OCI-M1 (cell line): ENCODE measurements at regions not wholly inside any gene's neighbourhood (a gene's known extent, or its start where the extent isn't known, plus 50 kb on each side); places are given as distances from the start of the nearest gene placed in this dataset.

Source experiments
- DNase-seq: peaks from one replicate; lab custom pipeline; 2025; lab: John Stamatoyannopoulos, UW

DNA sequence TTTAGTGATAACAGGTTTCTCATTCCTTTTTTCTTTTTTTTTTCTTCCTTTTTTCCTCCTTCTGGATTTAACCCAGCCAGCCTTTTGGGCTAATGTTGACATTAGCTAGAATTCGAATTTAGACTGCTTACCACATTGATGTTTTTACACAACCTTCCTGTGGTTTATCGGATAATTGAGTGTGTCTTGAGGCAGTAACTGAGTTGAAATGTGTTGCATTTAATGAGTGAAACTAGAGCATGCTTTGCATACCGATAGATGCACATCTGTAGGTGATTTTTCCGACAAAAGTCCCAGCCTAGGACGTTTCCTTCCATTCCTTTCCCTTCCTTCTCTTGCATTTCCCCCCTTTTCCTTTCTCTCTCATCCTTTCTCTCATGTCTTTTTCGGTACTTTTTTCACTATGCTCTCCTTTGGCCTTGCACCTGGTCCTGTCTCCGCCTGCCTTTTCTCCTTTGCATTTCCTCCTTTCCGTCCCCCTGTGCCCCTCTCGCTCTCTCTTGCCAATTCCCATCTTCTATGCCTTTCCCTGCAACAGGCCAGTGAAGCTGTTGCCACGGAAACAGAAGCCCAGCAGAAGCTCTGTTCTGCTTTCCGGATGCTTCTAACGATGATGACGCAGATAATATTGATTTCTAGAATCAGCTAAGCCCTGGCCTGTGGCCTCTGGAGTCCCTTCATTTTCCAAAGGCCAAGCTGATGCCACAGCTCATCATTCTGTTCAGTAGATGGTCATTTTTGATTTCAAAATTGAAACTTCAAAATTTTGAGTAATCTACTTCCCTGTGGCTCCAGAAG, 76.1 kb downstream of the SLC25A47 start:
- no peak for DNase-seq

DNA sequence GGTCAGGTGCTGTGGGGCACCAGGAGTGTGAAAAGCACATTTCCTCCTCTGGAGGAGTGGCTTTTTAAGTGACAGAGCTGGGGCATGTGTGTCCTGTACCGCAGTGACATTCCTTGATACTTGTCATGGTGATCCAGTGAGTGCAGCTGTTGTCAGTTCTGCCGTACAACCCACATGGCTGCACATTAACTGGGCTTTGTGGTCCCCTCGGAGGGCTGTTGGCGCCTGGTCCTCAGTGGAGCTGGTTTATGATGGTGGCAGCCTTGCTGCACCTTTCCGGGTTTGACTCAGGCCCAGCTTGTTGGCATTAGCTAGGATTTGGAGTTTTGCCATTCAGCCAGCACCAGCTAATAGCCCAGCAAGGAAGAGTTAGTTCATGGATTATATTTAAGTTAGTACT, 77.0 kb downstream of the SLC25A47 start:
- no peak for DNase-seq

DNA sequence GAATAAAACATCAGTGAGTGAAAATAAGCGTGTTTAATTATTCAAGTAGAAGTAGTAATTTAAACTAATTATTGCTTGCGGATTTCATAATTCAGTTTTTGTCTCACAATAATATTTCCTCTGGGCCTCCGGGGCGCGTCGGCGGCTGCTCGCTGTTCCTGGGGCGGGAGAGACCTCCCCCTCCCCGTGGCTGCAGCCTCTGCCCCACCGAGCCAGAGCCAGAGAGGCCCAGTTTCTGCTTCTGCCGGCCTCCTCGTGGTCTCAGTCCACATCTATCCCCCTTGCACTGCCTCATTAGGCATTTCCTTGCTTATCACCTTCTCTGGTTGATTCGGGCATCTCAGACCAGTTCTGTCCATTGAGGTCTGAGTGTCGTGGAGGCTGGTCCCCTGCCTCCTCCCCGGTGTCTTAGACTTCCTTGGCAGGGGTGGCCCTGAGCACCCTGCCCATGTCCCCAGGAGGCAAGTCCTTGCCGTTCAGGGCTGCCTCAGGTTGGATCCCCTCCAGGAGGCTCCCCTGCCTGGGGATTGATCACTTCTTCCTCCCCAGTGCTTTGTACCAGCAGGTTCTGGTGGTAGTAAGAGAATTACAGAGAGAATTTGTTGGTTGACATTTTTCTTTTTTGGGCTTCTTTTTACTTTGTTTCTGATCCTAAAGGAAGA, 78.0 kb downstream of the SLC25A47 start:
- no peak for DNase-seq

DNA sequence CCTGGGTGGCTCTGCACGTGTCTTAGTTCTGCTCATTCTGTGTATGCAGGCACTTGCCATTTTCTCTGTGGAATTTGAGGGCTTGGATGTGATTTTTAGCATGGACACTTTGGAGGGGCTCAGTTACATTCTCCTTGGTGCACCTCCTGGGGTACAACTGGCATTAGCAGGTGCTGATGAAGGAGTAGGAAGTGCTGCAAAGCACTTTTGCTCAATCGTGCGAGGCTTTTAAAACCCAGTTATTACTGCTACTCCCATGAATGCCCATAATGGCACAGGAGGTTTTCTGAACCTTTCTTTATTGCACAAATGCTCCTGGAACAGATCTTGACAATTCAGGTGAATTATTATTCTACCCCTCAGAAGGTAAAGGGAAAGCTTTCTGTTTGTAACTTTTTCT, 78.7 kb downstream of the SLC25A47 start:
- no peak for DNase-seq

DNA sequence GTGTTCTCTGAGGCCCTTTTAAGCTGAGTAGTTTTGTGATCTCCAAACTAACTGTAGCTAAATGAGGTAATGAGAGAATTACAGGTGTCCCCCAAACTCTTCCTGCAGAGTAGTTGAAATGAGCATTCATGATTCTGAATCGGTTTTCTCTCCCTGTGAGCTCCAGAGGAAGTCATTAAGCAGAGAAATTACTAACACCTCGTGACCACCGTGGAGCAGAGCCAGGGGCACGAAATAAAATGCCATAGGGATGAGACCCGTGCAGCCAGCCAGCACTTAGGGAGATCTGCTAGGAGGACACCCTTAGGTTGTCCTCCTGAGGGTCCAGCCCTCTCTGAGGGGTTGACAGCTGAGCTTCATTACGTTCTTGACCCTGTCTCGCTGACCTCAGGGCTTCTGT, 79.5 kb downstream of the SLC25A47 start:
- DNase-seq: no peak

DNA sequence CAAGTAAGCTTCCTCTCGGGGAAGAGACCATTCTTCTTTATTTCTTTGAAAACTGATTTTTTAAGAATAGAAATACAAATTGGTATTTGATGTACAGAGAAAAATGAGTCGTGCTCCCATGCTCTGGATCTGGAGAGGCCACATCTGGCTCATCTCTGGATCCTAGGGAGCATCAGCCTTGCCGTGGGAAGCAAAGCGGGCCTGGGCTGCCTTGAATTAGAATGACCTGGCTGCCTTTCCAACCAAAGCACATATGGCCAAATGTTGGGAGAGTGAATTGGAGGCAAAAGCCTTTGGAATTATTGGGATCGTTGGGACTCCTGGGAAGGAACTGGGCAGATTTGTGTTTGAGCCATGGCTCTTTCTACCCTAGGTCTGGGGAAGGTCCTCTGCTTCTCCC, 80.0 kb downstream of the SLC25A47 start:
- no peak for DNase-seq

DNA sequence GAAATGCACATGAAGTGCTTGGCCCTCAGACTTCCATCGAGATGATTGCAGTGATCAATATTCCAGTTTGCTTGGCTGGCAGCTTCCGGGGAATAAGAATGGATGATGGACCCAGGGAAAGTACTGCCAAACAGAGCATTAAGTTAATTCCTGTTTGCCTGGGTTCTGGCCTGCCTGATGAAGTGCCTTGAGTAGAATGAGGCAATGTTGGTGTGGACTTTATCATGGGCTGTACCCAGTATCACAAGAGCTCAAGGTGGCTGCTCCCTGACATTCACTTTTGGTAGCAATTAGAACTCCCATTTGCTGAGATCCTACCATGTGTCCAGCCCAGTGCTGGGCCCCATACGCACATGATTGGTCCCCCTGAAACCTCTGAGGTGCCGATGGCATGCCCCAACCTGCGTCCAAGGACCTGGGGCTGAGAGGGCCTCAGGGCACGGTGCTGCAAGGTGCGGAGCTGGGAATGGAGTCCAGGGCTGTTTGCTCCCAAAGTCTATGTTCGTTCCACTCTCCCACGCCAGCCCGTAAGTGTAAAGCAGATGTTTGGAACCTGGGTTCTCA, 80.7 kb downstream of the SLC25A47 start:
- no peak for DNase-seq

DNA sequence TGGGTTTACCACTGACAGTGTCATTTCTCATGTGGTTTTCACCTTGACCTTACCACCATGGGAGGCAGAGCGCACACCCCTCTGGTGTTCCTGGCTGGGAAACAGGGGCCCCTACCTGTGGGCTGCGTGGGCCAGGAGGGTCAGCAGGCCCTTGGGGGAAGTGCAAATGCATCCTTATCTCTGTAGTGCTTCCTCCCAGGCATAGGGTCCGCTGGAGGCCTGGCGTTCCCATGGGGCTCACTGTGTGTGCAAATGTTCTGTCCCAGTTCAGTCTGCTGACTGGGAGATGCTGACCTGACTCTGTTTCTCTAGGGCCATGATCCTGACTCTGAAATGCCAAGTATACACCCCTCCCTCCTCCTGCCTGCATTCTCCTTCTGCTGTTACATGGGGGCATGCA, 81.3 kb downstream of the SLC25A47 start:
- no peak for DNase-seq

DNA sequence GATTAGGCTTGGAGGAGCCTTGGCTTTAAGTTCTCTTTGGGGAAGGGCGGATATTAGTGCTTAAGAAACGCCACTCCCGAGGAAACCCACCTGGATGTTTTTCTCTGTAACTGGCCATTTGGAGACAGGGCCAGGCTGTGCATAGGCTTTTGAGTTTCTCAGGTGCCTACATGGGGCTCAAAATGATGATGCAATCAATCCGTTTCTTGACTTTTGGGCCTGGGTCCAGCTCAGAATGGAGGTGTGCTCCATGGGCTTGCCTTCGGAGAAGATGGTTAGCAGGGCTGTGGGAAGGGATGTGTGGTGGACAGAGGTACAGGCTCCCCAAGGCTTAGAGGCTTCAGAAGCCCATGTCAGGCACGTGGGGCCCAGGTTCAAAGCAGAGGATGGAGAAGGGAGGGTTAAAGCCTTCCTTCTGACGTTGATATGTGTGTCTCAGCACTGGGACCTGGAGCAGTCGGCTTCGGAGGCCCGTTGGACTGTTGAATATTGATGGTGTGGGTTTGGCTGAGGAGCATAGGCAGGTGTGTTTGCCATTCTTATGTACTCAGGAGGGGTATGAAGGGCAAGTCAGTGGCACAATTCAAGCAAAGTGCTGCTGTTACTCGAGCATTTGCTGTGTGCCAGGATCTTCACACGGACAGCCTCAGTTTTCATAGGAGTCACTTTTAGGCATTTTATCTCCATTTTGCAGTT, 82.8 kb downstream of the SLC25A47 start:
- DNase-seq: no peak

DNA sequence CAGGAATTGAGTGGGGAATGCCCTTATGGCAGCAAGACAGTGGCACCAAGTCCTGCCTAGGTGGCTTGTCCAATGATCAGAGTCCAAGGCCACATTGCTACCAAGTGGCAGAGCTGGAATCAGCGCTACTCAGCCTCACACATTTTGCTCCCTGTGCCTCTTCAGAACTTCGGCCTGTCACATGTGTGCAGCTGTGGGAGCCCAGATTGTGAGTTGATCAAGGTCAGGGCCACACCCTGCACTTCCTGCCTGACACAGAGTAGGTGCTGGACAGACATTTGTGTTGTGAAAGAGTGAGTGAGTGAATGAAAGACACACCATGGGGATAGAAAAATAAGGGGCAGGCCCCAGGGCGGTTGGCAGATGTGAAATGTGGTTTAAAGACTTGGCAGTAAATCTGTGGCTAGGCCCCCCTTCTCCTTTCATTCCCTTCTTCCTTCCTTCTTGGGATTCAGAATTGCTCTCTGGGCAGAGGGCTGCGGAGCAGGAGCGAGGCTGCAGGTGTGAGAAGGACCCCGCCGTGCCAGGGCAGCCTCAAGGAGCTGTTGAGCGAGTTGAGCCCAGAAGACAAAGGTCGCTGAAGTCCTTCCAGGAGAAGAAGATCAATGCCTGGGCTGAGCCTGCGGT, 83.5 kb downstream of the SLC25A47 start:
- no peak for DNase-seq

DNA sequence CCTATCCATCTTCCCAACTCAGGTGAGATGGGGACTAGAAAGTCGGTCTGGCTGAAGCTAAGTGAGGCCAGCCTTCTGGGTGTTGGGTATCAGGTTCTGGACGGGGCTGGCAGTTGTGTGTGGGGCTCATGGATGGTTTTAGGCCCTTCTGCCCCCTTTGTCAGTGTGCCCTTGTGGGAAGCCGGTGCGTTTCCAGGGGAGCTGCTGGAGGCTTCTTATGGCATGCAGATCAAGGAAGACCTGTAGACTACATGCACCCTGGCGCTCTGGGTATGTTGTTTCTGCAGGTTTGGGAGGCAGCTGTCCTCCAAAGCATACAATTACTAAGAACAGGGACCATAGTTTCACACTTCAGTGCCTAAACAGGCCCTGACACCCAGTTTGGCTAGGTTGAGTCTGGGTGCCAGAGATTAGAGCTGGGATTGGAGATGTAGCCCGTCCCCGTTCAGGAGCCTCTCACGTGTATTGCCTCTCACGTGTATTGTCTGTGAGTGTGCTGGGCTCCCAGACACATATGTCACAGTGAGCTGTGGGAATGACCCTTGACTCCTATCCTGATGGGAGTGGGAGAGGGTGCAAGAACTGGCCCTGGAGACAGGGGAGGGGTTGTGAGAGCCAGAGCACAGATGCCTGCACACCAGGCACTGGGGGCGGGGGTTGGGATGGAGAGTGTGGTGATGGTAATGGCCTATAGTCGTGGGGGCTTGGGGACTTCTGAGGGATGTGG, 84.4 kb downstream of the SLC25A47 start:
- DNase-seq: no peak

DNA sequence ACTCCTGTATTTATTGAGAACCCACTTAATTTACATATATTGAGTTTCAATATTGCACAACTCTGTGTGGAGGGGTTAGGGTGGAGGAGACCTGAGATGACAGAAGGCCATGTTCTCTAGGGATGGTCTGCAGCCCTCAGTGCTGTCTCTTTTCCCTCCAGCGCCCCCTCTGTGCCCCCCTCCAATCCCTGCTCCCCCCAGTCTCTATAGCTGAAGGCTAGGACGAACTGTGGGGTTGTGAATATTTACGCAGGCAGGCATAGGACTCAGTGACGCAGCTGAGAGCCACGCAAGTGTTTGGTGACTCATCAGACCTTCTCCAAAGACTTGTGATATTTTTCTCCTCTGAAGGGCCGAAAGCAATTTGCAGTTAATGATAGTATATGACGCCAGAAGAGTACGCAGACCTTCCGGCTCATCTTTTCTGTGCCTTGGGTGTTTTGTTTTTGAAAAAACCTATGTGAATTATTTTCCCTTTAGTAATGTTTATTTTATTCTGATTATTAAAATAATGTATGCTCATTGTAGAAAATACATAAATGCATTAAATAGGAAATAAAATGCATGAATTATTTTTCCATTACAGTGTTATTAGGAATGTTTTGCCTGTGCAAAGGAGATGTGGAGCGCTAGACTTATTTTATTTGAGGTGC, 85.3 kb downstream of the SLC25A47 start:
- DNase-seq: no peak

DNA sequence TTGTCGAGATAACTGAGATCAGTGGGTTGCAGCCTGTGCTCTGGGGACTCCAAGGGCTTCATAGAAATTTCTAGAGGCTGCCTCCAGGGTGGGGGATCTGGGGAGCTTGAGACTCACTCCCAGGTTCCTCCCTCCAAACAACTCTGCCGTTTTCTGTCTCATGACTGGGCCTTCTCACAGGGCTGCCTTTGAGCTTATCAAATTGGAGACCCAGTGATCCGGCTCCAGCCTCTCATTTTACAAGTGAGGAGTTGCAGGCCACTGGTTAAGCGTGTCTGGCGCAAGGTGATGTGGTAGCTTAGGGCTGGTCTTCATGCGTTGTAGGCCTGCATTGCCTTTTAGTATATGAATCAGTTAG, 85.8 kb downstream of the SLC25A47 start:
- no peak for DNase-seq

DNA sequence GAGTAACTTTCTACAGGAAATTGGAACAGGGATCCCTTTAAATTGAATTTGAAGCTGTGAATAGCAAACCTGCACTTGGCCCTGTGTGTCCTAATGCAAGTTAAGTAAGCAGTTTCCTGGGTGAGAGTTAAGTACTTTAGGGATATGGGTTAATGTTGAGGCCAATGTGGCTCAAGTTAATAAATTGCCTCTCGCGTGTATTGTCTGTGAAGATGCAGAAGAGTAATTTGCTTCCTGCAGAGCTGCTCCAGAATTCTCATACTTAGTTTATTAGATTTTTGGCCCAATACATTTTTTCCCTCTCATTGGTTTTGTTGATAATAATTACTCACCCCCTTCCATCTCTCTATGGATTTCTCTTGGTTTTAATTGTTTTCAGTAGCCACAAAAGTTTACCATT, 86.5 kb downstream of the SLC25A47 start:
- no peak for DNase-seq

DNA sequence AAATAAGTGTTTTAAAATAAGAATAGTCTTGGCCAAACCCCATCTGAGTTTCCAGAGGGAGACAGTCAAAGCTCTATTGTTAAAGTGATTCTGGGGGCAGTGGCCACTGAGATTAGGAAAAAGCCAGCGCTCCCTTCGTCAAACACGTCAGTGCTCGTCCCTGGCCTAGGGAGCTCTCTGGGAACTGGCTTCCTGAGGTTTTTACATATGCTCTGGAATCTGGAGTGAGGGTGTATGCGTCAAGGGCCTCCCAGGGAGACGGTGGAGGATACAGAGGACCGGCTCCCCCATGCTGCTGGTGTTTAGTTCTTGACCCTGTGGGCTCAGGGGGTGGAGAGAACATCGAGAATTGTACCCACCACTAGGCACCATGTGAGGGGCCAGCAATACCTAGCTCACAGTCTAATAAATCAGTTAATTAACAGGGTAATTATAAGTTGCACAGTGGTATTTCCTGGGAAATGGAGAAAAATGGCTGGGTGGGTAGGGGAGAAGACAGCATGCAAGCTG, 87.0 kb downstream of the SLC25A47 start:
- DNase-seq: no peak

DNA sequence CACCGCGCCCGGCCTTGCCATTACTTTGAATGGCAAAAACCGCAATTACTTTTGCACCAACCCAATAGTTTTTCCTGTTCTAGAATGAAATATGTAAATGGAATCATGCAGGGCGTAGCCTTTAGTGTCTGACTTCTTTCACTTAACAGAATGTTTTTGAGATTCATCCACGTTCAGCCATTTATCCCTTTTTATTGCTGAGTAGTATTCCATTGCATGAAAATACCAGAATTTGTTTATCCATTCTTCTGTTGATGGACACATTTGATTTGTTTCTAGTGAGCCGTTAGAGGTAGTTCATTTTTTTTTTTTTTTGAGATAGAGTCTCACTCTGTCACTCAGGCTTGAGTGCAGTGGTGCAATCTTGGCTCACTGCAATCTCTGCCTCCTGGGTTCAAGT, 90.6 kb downstream of the SLC25A47 start:
- no peak for DNase-seq

DNA sequence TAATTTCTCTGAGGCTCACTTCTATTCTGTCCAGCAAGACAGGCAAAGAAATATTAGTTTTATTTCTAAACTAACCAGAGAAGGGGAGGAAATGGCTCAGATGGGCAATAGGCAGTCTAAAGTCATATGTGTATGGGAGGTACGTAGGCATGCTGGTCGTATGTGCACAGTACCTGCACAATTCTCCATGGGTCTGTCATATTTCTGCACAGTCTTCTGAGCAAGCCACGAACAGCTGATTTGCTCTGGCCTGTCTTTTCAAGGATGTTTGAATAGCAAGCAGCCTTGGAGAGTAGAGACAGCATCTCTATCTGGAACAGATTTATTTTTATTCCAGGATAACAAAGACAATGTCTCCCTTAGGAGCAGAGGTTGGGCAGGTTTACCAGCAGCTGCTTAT, 92.1 kb downstream of the SLC25A47 start:
- DNase-seq: no peak

DNA sequence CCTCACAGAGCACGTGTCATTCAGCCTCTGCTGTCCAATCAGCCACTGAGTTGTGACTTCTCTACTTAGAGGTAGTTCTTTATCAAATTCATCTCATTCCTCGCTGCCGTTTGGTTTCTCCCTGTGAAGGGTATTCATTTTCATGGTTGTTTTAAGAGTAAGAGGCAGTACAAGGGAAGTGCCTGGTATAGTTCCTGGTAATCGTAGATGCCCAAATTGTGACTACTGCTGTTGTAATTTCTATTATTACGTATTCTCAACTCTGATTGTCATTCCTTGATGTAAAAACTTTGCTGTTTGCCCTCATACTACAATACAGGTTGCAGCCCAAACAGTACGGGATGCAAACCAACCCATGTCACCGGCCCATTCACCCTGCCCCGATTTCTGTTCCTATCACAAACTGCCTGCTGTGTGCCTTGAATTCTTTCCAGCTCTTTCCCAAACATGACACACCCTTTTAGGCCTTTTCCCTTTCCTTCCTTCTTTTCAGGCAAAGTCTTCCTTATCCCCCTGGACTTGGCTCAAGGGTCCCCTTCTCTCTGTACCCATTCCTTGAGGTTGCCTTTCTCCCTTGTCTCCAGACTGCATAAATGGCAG, 93.0 kb downstream of the SLC25A47 start:
- DNase-seq: no peak

DNA sequence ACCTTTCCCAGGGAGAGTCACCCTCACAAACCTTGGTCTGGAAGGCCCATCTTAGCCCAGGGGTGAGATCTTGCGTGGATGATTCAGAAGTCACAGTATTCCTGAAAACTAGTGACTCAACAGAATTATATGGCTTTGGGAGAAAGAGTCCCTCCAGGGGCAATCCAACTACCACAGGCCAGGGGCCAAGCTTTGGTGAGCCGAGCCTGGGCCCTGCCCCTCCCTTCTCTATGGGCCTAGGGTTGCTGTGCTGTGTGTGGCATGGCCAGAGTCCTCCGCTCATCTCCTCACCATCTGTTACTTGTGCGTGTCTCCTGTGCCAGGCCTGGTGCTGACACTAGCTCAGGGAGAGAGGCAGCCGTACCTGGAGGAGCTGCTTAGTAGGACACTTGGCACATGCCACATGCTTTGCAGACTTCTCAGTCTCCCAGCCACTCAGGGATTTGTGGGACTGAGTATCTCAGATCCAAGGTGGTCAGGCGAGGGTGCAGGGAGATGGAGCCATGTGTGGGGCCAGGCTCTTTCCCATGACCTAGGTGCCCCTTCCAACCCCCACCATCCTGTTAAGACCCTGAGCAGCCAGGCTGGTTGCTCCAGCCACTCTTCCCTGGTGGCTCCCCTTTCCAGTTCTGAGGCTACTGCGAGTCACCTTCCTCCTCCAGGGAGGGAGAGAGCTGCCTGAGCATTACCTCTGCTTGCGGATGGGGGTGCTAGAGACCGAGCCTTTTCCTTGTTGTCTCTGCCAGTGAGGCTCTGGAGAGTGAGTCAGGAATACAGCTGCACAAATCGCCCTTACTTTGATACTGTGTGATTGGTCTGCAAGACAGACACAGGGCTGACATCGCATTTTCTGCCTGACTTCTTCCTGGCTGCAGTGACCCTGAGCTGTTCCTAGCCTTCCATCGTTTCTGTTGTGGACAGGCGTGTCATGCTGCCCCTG, 94.1 kb downstream of the SLC25A47 start:
- peak; percentile 16 for DNase-seq

DNA sequence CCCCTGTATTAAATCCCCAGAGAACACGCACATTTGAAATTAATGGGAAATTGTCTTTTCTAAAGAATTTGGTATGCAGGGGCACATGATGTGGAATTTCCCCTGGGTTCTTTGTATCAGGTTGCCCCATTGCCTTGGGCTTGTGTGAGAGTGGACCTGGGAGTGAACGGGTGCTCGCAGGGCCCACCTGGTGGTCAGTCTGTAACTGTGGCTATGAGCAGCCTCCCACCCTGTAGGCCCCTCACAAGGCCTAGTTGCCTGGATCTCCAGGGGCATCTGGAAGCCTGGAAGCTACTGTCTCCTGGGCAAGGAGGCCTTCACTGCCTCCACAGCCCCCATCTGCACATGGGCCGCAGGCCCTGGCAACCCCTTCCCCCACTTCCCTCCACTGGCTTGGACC, 96.7 kb downstream of the SLC25A47 start:
- DNase-seq: no peak
